ENCODE measurements at regions not wholly inside any gene's neighbourhood (a gene's known extent, or its start where the extent isn't known, plus 50 kb on each side); places are given as distances from the start of the nearest gene placed in this dataset.

- TF ChIP-seq CTCF (IDR thresholded peaks at IDR 0.05; ENCODE audit: insufficient read depth, low read length, poor library complexity, severe bottlenecking) (no peak), EZH2phosphoT487 (conservative IDR thresholded peaks at IDR 0.05; ENCODE audit: low read length) (no peak)
These were observed 434.3 kb upstream of the SEMA3D start for GRCh38 chr7:85620936-85621685.

All from SU-DHL-6 (cell line).